C1 segment of cervical spinal cord (tissue), 14 donors: ENCODE measurements at regions not wholly inside any gene's neighbourhood (a gene's known extent, or its start where the extent isn't known, plus 50 kb on each side); places are given as distances from the start of the nearest gene placed in this dataset.
A peak's percentile ranks its signal among the peaks of the same experiment; 100 is the strongest.

Source experiments
- DNase-seq, 14 donors: peaks; one replicate each; lab custom pipeline; 2025; lab: John Stamatoyannopoulos, UW

- no peak for DNase-seq
Observed at GRCh38 chr16:73279451-73279850, 231.5 kb upstream of the ZFHX3 start.

GRCh38 chr16:73277071-73277470 lies 229.1 kb upstream of the ZFHX3 start:
- no peak for DNase-seq

DNA sequence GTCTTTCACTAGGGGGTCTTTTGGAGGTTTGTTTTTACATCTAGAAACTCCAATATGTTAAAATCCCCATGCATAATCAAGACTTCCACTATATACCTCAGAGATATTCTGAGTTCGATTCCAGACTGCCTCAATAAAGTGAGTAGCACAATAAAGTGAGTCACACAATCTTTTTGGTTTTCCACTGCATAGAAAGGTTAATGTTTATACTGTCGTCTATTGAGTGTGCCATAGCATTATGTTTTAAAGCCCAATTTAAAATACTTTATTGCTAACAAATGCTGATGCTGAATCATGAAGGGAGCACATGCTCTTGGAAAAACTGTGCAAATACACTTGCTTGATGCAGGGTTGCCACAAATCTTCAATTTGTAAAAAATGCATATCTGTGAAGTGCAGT lies 227.5 kb upstream of the ZFHX3 start:
- no peak for DNase-seq

GRCh38 chr16:73275024-73275423 lies 227.1 kb upstream of the ZFHX3 start:
- DNase-seq: no peak

DNA sequence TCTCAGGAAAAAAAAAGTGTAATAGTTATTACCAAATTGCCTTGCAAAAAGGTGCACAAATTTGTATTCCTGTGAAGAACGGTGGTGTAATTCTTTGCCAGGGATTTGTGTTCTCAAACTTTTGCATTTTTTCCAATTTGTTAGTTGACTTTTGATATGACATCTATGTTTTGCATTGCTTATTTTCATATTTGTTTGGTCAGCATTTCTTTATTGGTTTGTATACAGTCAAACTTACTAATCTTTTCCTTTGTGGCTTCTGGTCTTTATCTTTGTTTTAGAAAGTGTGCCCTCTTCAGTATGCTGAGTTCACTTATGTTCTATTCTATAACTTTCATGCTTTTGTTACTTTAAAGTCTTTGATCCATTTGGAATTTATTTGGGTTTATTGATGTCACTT lies 226.2 kb upstream of the ZFHX3 start:
- DNase-seq: no peak

DNA sequence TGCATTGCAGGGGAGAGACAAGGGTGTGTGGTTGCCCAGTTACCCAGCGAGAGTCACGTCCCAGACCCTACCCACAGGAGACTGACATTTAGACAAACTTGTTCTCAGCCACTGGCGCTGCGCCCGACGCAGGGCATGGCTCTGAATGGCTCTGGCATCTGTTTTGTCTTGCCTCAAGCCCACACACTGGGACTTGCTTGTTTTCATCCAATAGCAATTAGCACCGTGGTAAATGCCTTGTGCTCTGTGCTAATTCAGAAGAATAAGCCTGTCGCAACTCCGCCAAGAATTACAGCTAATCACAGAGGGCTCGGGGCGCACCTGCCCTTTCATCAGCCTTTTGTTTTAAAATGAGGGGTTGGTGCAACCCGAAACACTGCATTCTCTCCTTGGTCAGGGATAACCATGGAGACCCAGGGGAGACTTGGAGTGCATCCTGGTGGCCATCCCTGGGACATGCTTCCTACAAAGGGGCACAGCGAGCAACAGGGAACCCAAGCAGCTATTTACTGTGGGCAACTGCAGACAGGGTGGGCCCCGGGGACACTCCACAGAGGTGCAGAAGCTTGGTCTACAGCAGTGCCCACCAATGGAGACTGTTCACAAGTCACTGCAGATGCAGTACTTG lies 220.6 kb upstream of the ZFHX3 start:
- DNase-seq: peak in 5 of 14 donors; percentile 6 to 54 (median 24)

DNA sequence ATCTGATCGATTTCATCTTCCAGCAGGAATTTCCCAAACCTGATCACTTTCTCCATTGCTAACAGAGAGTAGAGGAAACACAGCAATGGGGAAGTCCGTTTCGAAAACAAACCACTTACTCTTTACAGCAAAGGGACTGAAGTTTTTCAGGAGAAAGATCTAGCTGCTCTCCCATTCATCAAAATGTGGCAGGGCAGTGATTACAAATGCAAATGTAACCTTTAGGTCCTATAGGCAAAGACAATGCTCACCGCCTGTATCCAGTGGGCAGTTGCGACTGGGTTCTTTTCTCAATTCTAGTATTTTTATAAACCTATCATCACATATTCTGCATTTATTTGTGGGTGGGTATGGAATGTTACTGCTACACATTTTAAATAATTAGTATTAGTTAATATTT lies 218.0 kb upstream of the ZFHX3 start:
- no peak for DNase-seq

GRCh38 chr16:73265124-73265837 lies 217.4 kb upstream of the ZFHX3 start:
- DNase-seq: no peak

DNA sequence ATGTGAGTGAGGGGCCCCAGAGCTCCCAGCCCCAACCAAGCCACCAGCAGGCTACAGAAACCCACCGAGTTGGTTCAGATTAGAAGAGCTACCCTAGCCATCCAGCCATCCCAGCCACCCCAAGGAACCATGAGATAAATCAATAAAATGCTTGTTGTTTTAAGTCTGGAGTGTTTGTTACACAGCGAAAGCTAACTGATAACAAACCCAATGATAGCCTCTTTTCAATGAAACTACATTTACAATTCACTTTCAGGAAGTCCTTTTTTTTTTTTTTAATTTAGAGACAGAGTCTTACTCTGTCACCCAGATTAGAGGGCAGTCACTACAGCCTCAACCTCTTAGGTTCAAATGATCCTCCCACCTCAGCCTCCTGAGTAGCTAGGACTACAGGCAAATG lies 215.0 kb upstream of the ZFHX3 start:
- no peak for DNase-seq

DNA sequence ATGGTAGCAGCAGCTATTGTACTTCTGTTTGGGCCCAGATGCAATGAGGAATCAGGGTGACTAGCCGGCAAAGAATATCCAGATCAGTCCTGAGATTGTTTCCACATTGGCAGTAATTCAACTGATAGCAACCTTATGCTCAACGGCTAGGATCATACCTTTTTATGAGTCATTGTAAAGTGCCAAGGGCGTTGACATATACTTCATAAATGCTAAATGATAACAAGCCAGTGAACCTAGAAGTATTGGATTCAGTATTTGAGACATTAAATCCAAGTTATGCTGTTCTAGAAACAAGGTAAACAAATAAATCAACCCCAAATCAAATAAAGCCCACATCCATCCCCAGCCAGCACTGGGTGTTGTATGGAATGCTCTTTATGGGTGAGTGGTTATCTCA lies 207.1 kb upstream of the ZFHX3 start:
- no peak for DNase-seq

- no peak for DNase-seq
Observed at GRCh38 chr16:73253922-73254480, 206.1 kb upstream of the ZFHX3 start.

- DNase-seq: no peak
Observed at GRCh38 chr16:73252446-73252845, 204.5 kb upstream of the ZFHX3 start.

DNA sequence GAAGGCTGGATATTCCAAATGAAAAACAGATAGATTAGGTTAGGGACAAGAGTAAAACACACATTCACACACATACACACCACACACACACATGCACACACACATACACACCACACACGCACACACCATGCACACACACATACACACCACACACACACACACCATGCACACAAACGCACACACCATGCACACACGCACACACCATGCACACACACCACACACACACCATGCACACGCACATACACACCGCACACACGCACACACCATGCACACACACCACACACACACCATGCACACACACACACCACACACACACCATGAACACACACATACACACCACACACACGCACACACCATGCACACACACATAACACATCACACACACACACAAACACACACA lies 203.7 kb upstream of the ZFHX3 start:
- no peak for DNase-seq

GRCh38 chr16:73248316-73248715 lies 200.4 kb upstream of the ZFHX3 start:
- no peak for DNase-seq

DNA sequence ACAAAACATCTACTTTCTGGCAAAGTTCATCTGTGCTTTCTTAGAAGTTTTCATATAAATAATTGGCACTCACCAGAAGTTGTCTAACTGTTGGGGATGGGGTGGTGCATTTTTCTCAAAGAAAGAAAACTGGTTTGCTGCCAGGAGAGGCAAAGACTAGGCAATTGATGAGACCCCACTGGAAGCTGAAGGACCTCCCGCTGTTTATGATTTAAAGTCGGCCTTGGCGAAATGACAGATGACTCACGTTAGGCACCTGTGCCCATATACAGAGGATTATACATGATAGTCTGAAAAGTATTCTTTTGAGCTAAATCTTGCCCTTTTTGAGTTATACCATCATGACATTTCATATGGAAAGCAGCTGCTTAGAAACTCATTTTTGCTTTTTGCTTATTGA lies 193.0 kb upstream of the ZFHX3 start:
- DNase-seq: no peak

DNA sequence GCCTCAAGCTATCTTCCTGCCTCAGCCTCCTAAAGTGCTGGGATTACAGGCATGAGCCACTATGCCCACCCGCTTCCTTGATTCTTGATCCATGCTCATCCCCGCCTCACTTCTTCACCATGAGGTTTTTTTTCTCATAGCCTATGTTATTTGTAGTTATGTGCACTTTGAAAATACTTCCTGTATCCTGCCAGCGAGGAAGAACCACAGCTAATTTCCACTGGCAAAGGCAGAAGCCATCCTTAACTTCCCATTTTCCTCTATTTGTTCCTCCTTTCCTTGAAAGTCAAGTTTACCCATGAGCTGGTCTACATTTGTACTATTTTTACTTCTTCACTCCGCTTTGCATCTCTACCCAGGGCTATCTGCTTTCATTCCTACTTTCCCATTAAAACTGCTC lies 189.7 kb upstream of the ZFHX3 start:
- DNase-seq: no peak

DNA sequence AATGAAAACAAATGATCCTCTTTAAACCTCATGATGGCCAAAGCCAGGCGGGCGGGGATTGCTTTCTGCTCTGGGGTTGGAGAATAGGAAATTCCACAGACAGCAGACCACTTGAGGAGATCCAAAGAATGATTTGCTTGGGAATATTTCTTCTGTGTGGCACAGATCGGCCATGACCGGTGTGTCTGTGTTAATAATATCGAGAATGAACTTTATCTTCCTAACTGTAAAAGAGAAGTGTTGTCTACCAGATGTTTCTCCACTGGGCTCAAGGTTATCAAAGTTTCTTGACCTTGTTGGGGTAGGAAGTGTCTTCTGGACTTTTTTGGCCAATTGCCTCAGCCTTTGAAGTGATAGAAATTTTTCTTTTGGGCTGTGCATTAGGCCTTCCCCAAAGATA lies 186.6 kb upstream of the ZFHX3 start:
- no peak for DNase-seq

- peak in 2 of 14 donors; percentile 4 to 6 for DNase-seq
Observed at GRCh38 chr16:73233846-73234424, 186.0 kb upstream of the ZFHX3 start.

- no peak for DNase-seq
Observed at GRCh38 chr16:73233329-73233765, 185.4 kb upstream of the ZFHX3 start.

- peak in 6 of 14 donors; percentile 13 to 45 (median 24) for DNase-seq
Observed at GRCh38 chr16:73232555-73233328, 184.8 kb upstream of the ZFHX3 start.

GRCh38 chr16:73231944-73232554 lies 184.1 kb upstream of the ZFHX3 start:
- peak in 4 of 14 donors; percentile 15 to 45 (median 26) for DNase-seq

- DNase-seq: no peak
Observed at GRCh38 chr16:73231379-73231778, 183.5 kb upstream of the ZFHX3 start.
